Mucosa of rectum (tissue), 2 donors: ENCODE measurements at regions not wholly inside any gene's neighbourhood (a gene's known extent, or its start where the extent isn't known, plus 50 kb on each side); places are given as distances from the start of the nearest gene placed in this dataset.
"Not testable (repeated sequence)": the region's sequence is repeated elsewhere in the genome, so short reads cannot be mapped to it uniquely, and the experiment has no call there.

Source experiments
- H3K27ac ChIP-seq, 2 donors: one replicate each; pipeline ENCODE4 v1.7.0; 2013; ENCODE audit warnings: inconsistent platforms in 2 of 2, low read depth in 2 of 2, low read length in 2 of 2
- H3K27me3 ChIP-seq, 2 donors: one replicate each; pipeline ENCODE4 v1.7.0; 2013; ENCODE audit warnings: low read length in 2 of 2; ENCODE audit not compliant: control insufficient read depth in 2 of 2, insufficient read depth in 2 of 2
- H3K36me3 ChIP-seq, 2 donors: one replicate each; pipeline ENCODE4 v1.7.0; 2013; ENCODE audit warnings: low read length in 2 of 2; ENCODE audit not compliant: control insufficient read depth in 2 of 2, insufficient read depth in 2 of 2
- H3K4me1 ChIP-seq, 2 donors: one replicate each; pipeline ENCODE4 v1.7.0; 2013; ENCODE audit warnings: low read length in 2 of 2, mild to moderate bottlenecking in 1 of 2; ENCODE audit not compliant: control insufficient read depth in 2 of 2, insufficient read depth in 2 of 2
- H3K4me3 ChIP-seq, 2 donors: one replicate each; pipeline ENCODE4 v1.7.0; 2013; ENCODE audit warnings: low read length in 2 of 2
- H3K9ac ChIP-seq, 2 donors: one replicate each; pipeline ENCODE4 v1.7.0; 2013; ENCODE audit warnings: low read length in 2 of 2, low read depth in 1 of 2, mild to moderate bottlenecking in 1 of 2
- H3K9me3 ChIP-seq, 2 donors: one replicate each; pipeline ENCODE4 v1.7.0; 2013; ENCODE audit warnings: low read length in 2 of 2; ENCODE audit not compliant: control insufficient read depth in 2 of 2
- donor health status: healthy.
- donor health status: Normal muscosa, but diverticular disease.

DNA sequence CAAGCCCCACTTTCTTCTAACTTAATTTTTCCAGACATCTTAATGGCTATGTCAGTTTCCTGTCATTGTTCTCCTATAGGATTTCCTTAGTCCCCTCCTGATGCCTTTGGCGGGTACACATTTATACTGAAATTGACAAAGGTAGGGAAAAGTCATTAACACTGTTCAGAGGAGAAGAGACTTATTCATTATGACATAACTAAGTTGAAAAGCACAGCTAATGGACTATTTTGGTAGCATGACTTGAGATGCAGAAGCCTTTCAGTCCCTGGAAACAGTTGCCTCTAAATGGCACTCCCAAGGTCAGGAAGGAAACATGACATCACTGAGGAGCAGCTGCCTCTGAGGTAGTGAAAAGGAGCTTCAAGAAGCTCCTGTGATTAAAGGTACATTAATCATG is 317.5 kb upstream of the KITLG start:
- no peaks in the 10 kb centered on the region for H3K9me3 ChIP-seq
- H3K27me3 ChIP-seq, result no peaks in the 10 kb centered on the region
- no peaks in the 10 kb centered on the region for H3K4me1 ChIP-seq
- H3K9ac ChIP-seq, result no peak overlapping the region
- H3K4me3 ChIP-seq, result no peak overlapping the region
- no peak overlapping the region for H3K27ac ChIP-seq
- H3K36me3 ChIP-seq, result no peaks in the 10 kb centered on the region

DNA sequence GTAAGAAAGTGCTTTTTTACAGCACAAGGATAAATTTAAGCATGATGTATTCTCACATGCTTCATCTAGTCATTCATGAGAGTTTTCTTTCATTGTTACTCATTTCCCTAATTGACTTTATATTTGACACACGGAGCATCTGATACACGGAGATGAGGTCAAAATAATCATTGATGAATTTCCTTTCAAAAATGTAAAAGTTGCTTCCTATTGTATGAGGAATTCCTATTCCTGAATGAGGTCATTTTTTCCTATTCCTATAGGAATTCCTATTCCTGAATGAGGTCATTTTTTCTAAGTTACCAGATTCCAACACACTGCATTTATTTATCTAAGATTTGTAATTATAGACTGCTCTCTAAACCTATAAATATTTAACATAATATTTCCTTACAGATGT is 316.7 kb upstream of the KITLG start:
- H3K9ac ChIP-seq, result no peak overlapping the region
- H3K36me3 ChIP-seq, result no peaks in the 10 kb centered on the region
- H3K27ac ChIP-seq, result no peak overlapping the region

DNA sequence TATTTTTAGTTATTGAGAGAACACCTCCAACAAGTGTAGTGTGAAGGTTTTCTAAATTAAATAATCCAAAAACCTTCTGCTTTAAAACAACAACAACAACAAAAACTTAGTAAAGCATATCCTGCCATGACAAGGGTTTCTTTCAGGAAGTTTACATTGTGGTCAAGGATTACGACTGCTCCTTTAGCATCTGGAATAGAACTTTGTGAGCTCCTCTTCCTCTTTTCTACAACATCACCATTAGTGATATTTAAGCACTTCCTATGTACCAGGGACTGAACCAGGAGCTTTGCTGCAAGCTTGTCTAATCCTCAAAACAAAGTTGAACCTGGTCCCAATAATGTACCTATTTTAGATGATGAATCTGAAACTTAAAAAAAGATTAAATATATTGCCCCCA is 315.4 kb upstream of the KITLG start:
- Histone ChIP-seq H3K9ac (no peak overlapping the region), H3K27ac (no peak overlapping the region), H3K36me3 (no peaks in the 10 kb centered on the region), H3K9me3 (no peaks in the 10 kb centered on the region), H3K4me1 (no peaks in the 10 kb centered on the region), H3K27me3 (no peaks in the 10 kb centered on the region), H3K4me3 (no peak overlapping the region)

More for the DNA sequence above, 316.7 kb upstream of the KITLG start:
- Histone ChIP-seq H3K27me3 (no peaks in the 10 kb centered on the region), H3K4me1 (no peaks in the 10 kb centered on the region), H3K9me3 (no peaks in the 10 kb centered on the region), H3K4me3 (no peak overlapping the region)

DNA sequence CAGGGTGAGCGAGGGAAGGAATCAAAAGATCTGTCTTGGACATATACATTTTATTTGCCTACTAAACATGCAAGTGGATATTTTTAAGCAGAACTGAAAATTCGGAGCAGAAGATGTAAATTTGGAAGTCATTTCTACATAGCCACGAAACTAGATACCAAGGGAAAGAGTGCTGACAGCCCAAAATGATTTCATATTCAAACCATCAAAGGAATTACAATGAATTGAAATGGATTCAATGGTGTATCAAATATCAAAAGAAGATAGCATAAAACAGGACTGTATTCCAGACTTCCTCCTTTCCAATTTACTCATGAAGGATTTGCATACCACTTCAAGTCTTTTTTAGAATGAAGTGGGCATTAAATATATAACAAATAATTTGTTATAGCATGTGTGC is 313.5 kb upstream of the KITLG start:
- no peak overlapping the region for H3K4me3 ChIP-seq
- no peaks in the 10 kb centered on the region for H3K27me3 ChIP-seq
- H3K4me1 ChIP-seq, result no peaks in the 10 kb centered on the region
- no peak overlapping the region for H3K9ac ChIP-seq
- no peaks in the 10 kb centered on the region for H3K9me3 ChIP-seq
- no peak overlapping the region for H3K27ac ChIP-seq
- no peaks in the 10 kb centered on the region for H3K36me3 ChIP-seq

DNA sequence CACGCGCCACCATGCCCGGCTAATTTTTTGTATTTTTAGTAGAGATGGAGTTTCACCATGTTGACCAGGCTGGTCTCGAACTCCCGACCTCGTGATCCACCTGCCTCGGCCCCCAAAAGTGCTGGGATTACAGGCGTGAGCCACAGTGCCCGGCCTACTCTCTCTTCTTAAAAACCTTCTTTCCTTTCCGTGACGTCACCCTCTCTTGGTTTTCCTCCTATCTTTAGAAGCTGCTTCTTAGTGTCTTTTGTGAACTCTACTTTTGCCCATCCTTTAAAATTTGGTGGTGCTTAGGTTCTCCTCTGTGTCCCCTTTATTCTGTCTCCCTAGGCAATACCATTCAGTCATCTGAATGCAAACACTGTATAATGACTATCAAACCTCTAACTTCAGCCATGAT is 311.2 kb upstream of the KITLG start:
- H3K4me1 ChIP-seq, H3K9me3 ChIP-seq, H3K36me3 ChIP-seq, H3K4me3 ChIP-seq, H3K27ac ChIP-seq, H3K9ac ChIP-seq, H3K27me3 ChIP-seq: not testable (repeated sequence)

DNA sequence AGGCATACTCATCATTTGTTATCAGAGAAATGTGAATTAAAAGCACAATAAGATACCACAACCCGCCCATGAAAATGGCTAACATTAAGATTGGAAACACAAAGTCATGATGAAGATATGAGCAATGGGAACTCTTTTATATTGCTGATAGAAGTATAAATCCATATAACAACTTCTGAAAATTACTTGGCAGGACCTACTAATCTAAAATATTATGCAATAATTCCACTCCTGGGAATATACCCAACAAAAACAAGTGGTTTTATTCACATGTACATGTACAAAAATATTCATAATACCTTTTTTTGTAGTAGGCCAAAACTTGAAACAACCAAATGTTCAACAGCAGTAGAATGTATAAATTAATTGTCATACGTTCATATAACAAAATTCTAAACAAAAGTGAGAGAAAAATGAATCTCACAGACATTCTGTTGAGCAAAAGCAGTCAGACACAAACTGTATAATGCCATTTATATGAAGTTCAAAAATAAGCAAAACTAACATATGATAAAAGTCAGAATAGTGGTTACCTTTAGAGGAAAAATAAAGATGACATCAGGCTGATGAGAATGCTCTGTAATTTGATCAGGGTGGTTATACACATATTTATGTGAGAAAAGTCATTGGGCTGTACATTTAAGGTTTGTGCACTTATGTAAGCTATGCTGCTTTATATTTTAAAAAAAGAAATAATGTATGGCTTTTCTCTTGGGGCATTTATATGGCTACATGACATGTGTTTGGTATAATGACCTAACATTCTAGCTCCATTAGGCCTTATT is 309.2 kb upstream of the KITLG start:
- no peaks in the 10 kb centered on the region for H3K27me3 ChIP-seq
- no peaks in the 10 kb centered on the region for H3K36me3 ChIP-seq
- H3K4me1 ChIP-seq, result no peaks in the 10 kb centered on the region
- no peak overlapping the region for H3K4me3 ChIP-seq
- H3K9ac ChIP-seq, result no peak overlapping the region
- no peak overlapping the region for H3K27ac ChIP-seq
- no peaks in the 10 kb centered on the region for H3K9me3 ChIP-seq

DNA sequence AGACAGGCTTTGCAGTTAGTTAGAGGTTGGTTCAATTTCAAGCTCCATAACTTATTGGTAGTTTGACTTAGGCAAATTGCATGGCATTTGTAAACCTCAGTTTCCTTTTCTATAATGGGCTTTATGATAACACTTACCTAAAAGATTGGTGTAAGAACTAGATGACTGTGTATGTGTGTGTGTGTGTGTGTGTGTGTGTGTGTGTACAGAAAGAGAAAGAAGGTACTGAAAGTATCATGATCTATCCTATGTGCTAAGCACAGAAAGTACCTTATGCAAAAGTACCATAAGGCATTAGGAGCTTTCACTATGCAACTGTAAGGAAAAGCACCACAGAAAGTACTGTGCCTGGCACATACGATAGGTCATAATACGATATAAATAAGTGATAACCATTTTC is 304.3 kb upstream of the KITLG start:
- no peak overlapping the region for H3K9ac ChIP-seq
- H3K36me3 ChIP-seq, result no peaks in the 10 kb centered on the region
- H3K9me3 ChIP-seq, result no peaks in the 10 kb centered on the region

DNA sequence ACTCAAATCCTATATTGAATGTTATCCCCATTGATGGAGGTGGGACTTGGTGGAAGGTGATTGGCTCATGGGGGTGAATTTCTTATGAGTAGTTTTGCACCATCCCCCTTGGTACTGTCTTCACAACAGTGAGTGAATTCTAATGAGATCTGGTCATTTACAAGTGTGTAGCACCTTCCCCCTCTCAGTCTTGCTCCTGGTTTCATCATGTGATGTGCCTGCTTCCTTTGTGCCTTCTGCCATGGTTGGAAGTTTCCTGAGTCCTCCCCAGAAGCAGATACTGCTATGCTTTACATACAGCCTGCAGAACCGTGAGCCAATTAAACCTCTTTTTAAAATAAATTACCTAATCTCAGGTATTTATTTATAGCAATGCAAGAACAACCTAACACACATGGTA is 302.4 kb upstream of the KITLG start:
- Histone ChIP-seq H3K36me3 (no peaks in the 10 kb centered on the region), H3K4me3 (no peak overlapping the region), H3K27me3 (no peaks in the 10 kb centered on the region), H3K27ac (no peak overlapping the region), H3K9ac (no peak overlapping the region), H3K4me1 (no peaks in the 10 kb centered on the region), H3K9me3 (no peaks in the 10 kb centered on the region)

More for the DNA sequence above, 304.3 kb upstream of the KITLG start:
- no peak overlapping the region for H3K27ac ChIP-seq
- H3K4me3 ChIP-seq, result no peak overlapping the region
- H3K4me1 ChIP-seq, result no peaks in the 10 kb centered on the region
- no peaks in the 10 kb centered on the region for H3K27me3 ChIP-seq

DNA sequence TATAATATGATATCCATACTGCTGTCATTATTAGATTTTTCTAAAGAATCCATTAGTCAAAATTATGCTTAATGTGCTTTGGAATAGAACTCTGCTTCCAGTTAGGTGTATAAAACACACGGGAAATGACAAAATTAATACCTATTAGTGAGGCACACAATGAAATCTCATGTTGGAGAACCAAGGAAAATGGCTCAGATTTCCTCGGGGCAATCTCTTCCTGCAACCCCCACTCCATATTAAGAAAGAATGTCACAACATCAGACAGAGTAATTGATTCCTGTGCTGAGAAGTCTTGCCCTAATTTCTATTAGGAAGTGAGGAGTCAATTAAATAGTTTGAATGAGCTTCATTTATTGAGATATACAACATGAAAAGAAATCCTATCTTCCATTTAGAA is 299.8 kb upstream of the KITLG start:
- no peaks in the 10 kb centered on the region for H3K27me3 ChIP-seq
- H3K9me3 ChIP-seq, result no peaks in the 10 kb centered on the region
- H3K36me3 ChIP-seq, result no peaks in the 10 kb centered on the region
- H3K27ac ChIP-seq, result no peak overlapping the region
- no peak overlapping the region for H3K4me3 ChIP-seq
- H3K4me1 ChIP-seq, result no peaks in the 10 kb centered on the region
- H3K9ac ChIP-seq, result no peak overlapping the region

DNA sequence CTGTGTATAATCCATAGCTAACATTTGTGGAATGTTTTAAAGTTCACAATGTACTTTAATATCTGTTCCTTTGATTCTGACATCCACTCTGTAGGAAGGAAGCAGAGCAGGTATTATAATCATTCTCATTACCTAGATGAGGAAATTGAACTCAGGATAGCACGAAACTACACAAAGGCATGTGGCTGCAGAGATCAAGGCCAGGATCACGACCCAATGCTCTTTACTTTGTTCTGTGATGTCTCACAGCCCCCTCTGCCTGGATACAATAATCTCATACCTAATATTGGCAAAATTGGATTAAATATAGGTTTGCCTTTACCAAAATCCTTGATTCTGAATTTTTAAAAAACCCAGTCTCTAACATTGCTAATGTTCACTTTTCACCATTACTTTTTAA is 298.0 kb upstream of the KITLG start:
- Histone ChIP-seq H3K27me3 (no peaks in the 10 kb centered on the region), H3K4me1 (no peaks in the 10 kb centered on the region), H3K4me3 (no peak overlapping the region), H3K27ac (no peak overlapping the region), H3K9me3 (no peaks in the 10 kb centered on the region), H3K9ac (no peak overlapping the region), H3K36me3 (no peaks in the 10 kb centered on the region)

DNA sequence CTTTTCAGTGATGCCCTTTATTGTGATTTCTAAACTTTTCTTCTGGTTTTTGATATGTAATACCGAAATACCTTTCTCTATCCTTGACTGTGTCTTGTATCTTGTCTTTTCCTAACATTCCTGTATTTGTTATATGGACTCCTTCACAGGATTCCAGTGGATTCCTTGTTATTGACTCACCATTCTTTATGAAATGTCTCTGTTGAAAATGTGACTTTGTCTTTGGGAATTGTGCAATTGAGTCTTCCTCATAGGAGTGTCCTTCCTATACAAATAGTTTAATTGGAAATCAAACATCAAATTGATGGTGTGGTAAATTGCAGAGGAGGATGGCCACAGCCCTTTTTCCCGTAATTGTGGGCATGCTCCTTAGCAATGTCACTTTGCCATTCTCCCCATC is 296.6 kb upstream of the KITLG start:
- no peaks in the 10 kb centered on the region for H3K9me3 ChIP-seq
- no peaks in the 10 kb centered on the region for H3K36me3 ChIP-seq
- no peak overlapping the region for H3K9ac ChIP-seq
- H3K4me3 ChIP-seq, result no peak overlapping the region
- no peak overlapping the region for H3K27ac ChIP-seq
- H3K4me1 ChIP-seq, result no peaks in the 10 kb centered on the region
- H3K27me3 ChIP-seq, result no peaks in the 10 kb centered on the region
